Thyroid gland (tissue), 4 donors: ENCODE measurements at regions not wholly inside any gene's neighbourhood (a gene's known extent, or its start where the extent isn't known, plus 50 kb on each side); places are given as distances from the start of the nearest gene placed in this dataset.
"Not testable (repeated sequence)": the region's sequence is repeated elsewhere in the genome, so short reads cannot be mapped to it uniquely, and the experiment has no call there.

ENCODE experiments used
- DNase-seq, 2 donors: peaks; one replicate each; pipeline ENCODE4 v3.0.0-alpha.2; 2019
- H3K27ac ChIP-seq, 3 donors: fragments of 200-600 bp; sonication (generic); 1 replicate in 2 of 3; 2 replicates in 1 of 3; pipeline ENCODE4 v1.5.1; 2016 to 2019; ENCODE audit warnings: mild to moderate bottlenecking in 1 of 3, moderate library complexity in 1 of 3
- H3K27me3 ChIP-seq: fragments of 200-600 bp; sonication (generic); one replicate; pipeline ENCODE4 v1.5.1; 2019
- H3K36me3 ChIP-seq, 2 donors: fragments of 200-600 bp; sonication (generic); one replicate each; pipeline ENCODE4 v1.5.1; 2016 to 2019
- H3K4me1 ChIP-seq, 2 donors: fragments of 200-600 bp; sonication (generic); one replicate each; pipeline ENCODE4 v1.5.1; 2017 to 2019
- H3K4me3 ChIP-seq, 3 donors: fragments of 200-600 bp; sonication (generic); replicated peaks in 1 of 3; 1 replicate in 2 of 3; 2 replicates in 1 of 3; pipeline ENCODE4 v1.5.1; 2016; ENCODE audit warnings: mild to moderate bottlenecking in 1 of 3
- H3K9me3 ChIP-seq: fragments of 200-600 bp; sonication (generic); one replicate; pipeline ENCODE4 v1.5.1; 2017
- POLR2A ChIP-seq, 2 donors: fragments of 450-650 bp; IDR thresholded peaks; one replicate each; pipeline ENCODE4 v1.6.1; 2017; ENCODE audit warnings: antibody characterized with exemption in 2 of 2, mild to moderate bottlenecking in 2 of 2, moderate library complexity in 1 of 2
- WGBS, 2 donors: methylation state at CpG; one replicate each; pipeline ENCODE4 v1.1.5; 2017; 5-methylcytosine and 5-hydroxymethylcytosine counted together
- intact Hi-C: fragments of 100-400 bp; cut with DNase I; formaldehyde crosslinking; loops from one replicate; pipeline ENCODE4 v1.15.1; 2023
- TF ChIP-seq, protein P1 (sequence below), 6 experiments: fragments of 200-600 bp in 3 of 6; fragments of 450-650 bp in 3 of 6; sonication (generic) in 3 of 6; IDR thresholded peaks; one replicate each; pipeline ENCODE4 v1.5.1; 2016 to 2019; ENCODE audit warnings: antibody characterized with exemption in 6 of 6, mild to moderate bottlenecking in 2 of 6, inconsistent platforms in 1 of 6, moderate library complexity in 1 of 6

DNA sequence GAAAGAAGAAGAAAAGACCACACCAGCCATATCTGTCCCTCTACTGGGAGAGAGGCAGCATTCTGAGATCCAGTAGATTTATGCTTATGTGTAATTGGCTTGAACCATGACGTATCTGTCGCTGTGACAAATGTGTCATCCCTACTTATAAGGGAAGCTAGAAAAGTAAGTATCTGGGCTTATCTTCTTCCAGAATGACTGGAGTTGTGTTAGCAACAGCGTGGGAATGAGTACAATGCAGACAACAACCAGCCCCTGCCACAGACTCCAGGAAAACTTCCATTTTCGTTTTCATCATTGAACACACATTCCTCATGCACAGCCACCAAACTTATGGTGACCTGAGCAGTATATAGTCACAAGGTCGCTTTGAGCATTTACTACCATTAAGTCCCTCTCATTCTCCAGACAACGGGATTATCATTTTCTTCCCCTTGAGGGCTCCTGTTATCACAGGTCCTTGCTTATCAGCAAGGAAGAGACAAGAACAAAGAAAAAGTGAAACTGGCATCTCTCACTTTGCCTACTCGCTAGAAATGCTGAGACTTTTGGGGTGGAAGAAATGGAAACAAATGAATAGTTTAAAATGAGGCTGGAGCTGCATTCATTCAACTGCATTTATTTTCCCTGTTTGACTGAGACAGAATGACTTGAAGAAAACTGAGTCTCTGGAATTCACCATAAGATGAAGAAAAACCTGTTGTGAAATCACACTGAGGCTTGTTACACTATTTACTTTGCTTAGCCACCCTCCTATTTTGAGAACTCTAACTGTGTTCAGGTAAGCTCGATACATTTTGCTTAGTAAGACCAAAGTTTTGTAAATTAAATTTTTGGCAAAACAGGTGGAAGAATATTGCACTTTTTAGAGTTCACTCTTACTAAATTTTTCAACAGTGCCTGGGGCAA, 149.3 kb upstream of the FOXQ1 start:
- intact Hi-C loops: no loop called here
- TF ChIP-seq, protein P1, sequence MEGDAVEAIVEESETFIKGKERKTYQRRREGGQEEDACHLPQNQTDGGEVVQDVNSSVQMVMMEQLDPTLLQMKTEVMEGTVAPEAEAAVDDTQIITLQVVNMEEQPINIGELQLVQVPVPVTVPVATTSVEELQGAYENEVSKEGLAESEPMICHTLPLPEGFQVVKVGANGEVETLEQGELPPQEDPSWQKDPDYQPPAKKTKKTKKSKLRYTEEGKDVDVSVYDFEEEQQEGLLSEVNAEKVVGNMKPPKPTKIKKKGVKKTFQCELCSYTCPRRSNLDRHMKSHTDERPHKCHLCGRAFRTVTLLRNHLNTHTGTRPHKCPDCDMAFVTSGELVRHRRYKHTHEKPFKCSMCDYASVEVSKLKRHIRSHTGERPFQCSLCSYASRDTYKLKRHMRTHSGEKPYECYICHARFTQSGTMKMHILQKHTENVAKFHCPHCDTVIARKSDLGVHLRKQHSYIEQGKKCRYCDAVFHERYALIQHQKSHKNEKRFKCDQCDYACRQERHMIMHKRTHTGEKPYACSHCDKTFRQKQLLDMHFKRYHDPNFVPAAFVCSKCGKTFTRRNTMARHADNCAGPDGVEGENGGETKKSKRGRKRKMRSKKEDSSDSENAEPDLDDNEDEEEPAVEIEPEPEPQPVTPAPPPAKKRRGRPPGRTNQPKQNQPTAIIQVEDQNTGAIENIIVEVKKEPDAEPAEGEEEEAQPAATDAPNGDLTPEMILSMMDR (IDR thresholded peaks at IDR 0.05): no peak
- no peak for TF ChIP-seq POLR2A (IDR thresholded peaks at IDR 0.05)
- WGBS, 2 donors: 73 to 74% methylated on average over 8 of the region's 8 CpGs
- Histone ChIP-seq H3K36me3 (no peaks in the 10 kb centered on the region), H3K4me1 (no peaks in the 10 kb centered on the region), H3K27ac (no peak overlapping the region), H3K4me3 (no peak overlapping the region), H3K27me3 (no peaks in the 10 kb centered on the region), H3K9me3 (no peaks in the 10 kb centered on the region)
- no peak for DNase-seq

DNA sequence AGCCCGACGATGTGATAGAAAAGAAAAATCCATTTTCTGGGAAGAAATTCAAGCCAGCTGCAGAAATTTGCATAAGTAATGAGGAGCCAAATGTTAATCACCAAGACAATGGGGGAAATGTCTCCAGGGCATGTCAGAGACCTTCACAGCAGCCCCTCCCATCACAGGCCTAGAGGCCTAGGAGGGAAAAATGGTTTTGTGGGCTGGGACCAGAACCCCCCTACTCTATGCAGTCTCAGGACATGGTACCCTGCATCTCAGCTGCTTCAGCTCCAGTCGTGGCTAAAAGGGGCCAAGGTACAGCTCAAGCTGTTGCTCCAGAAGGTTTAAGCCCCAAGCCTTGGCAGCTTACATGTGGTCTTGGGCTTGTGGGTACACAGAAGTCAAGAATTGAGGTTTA, 155.5 kb upstream of the FOXQ1 start:
- H3K4me3 ChIP-seq, H3K27me3 ChIP-seq, H3K27ac ChIP-seq, H3K4me1 ChIP-seq, intact Hi-C loops, H3K9me3 ChIP-seq, DNase-seq, H3K36me3 ChIP-seq: not testable (repeated sequence)
- WGBS, 2 donors: 85 to 90% methylated on average over 3 of the region's 3 CpGs

DNA sequence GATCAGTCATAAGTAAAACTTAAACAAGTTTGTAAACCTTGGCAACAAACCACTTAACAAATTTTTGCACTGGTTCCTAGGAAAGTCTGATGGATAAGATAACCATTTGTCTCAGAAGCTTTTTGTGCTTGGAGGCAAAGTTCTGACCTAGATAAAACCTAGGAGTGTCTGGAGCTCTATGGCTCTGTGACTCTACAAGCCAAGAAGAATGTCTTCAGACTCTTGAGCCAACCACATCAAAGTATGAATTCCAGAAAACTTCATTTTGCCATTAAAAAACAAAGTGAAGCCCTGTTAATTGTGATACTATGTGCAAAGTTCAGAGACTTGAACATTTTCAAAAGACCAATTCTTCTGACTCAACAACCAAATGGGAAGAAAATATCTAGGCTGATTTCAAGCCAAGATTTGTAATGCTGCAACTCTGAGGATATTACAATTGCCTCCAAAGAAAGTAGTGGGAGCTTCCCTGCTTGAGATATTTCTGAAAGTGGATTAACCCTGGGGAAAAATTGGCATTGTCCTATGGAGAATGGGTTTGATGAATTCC, 158.1 kb upstream of the FOXQ1 start:
- no peaks in the 10 kb centered on the region for H3K27me3 ChIP-seq
- H3K36me3 ChIP-seq: no peaks in the 10 kb centered on the region
- intact Hi-C loops: no loop called here
- H3K9me3 ChIP-seq: no peaks in the 10 kb centered on the region
- no peak for DNase-seq
- TF ChIP-seq, protein P1 (IDR thresholded peaks at IDR 0.05): no peak
- H3K27ac ChIP-seq: no peak overlapping the region
- no peak overlapping the region for H3K4me3 ChIP-seq
- H3K4me1 ChIP-seq: no peaks in the 10 kb centered on the region

DNA sequence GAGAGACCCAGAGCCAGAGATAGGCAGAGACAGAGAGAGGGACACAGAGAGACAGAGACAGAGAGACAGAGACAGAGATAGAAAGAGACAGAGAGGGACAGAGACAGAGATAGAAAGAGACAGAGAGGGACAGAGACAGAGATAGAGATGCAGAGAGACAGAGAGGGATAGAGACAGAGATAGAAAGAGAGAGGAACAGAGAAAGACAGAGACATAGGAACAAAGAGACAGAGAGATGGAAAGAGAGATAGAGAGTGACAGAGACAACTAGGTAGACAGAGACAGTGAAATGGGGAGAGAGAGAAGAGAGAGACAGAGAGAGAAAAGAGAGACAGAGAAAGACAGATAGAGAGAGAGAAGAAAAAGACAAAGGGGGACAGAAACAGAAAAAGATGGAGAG, 165.4 kb upstream of the FOXQ1 start:
- Histone ChIP-seq H3K4me3 (no peak overlapping the region), H3K4me1 (peaks cover 0 to 13% of the 10 kb centered on the region in 2 donors), H3K36me3 (no peaks in the 10 kb centered on the region), H3K27ac (no peak overlapping the region), H3K9me3 (no peaks in the 10 kb centered on the region), H3K27me3 (no peaks in the 10 kb centered on the region)
- intact Hi-C loops: no loop called here
- TF ChIP-seq, protein P1 (IDR thresholded peaks at IDR 0.05): no peak
- no peak for TF ChIP-seq POLR2A (IDR thresholded peaks at IDR 0.05)
- no peak for DNase-seq

DNA sequence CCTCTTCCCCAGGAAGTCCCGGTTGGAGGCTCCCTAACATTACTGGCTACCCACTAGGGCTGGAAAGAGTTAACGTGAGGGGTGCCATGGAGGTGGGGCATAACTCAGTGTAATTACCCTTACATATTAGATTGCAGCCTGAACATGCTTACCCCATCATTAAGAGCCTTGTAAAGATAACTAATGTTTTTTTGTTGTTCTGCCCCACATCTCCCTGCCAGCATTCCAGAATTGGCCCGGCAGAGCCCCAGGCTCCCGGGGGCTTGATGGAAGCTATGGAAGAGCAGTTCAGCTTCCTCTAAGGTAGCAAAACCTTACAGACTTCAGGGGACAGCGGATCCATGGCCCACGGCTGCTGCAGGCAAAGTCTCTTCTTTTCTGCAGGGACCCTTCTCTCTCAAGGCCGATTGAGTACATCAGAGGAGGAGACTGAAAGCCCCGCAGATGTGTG, 166.1 kb upstream of the FOXQ1 start:
- Histone ChIP-seq H3K36me3 (no peaks in the 10 kb centered on the region), H3K4me1 (peaks cover 0 to 13% of the 10 kb centered on the region in 2 donors), H3K4me3 (no peak overlapping the region), H3K9me3 (no peaks in the 10 kb centered on the region), H3K27me3 (no peaks in the 10 kb centered on the region), H3K27ac (no peak overlapping the region)
- WGBS, 2 donors: 46 to 50% methylated on average over 8 of the region's 8 CpGs
- TF ChIP-seq, protein P1 (IDR thresholded peaks at IDR 0.05): no peak
- no peak for TF ChIP-seq POLR2A (IDR thresholded peaks at IDR 0.05)
- intact Hi-C loops: no loop called here
- no peak for DNase-seq
